Trophoblast cell (in vitro differentiated cells and primary cell): ENCODE measurements at regions not wholly inside any gene's neighbourhood (a gene's known extent, or its start where the extent isn't known, plus 50 kb on each side); places are given as distances from the start of the nearest gene placed in this dataset.

Experiments used
- DNase-seq, 2 donors: peaks; one replicate each; pipeline ENCODE4 v3.0.0-alpha.2; 2016
- H2AFZ ChIP-seq: 2 replicates; pipeline ENCODE4 v1.6.1; 2013; ENCODE audit warnings: low read length, moderate library complexity, mild to moderate bottlenecking; ENCODE audit not compliant: insufficient read depth, poor library complexity
- H2AK5ac ChIP-seq: 2 replicates; pipeline ENCODE4 v1.6.1; 2013; ENCODE audit warnings: mild to moderate bottlenecking, low read length
- H2BK120ac ChIP-seq: 2 replicates; pipeline ENCODE4 v1.6.1; 2013; ENCODE audit warnings: low read length, mild to moderate bottlenecking, moderate library complexity; ENCODE audit not compliant: insufficient read depth, poor library complexity
- H2BK12ac ChIP-seq: 2 replicates; pipeline ENCODE4 v1.6.1; 2013; ENCODE audit warnings: mild to moderate bottlenecking, low read length, moderate library complexity
- H2BK5ac ChIP-seq: 2 replicates; pipeline ENCODE4 v1.6.1; 2013; ENCODE audit warnings: low read length, low read depth, moderate library complexity, mild to moderate bottlenecking; ENCODE audit not compliant: poor library complexity
- H3K14ac ChIP-seq: 2 replicates; pipeline ENCODE4 v1.6.1; 2013; ENCODE audit warnings: mild to moderate bottlenecking, low read length
- H3K18ac ChIP-seq: 2 replicates; pipeline ENCODE4 v1.6.1; 2013; ENCODE audit warnings: mild to moderate bottlenecking, low read length
- H3K23ac ChIP-seq: 2 replicates; pipeline ENCODE4 v1.6.1; 2013; ENCODE audit warnings: low read length
- H3K27ac ChIP-seq: 2 replicates; pipeline ENCODE4 v1.5.1; 2013; ENCODE audit warnings: low read depth, mild to moderate bottlenecking, inconsistent platforms, low read length, moderate library complexity
- H3K27me3 ChIP-seq: 2 replicates; pipeline ENCODE4 v1.6.1; 2013; ENCODE audit warnings: inconsistent platforms, mild to moderate bottlenecking, low read length, moderate library complexity; ENCODE audit not compliant: insufficient read depth
- H3K36me3 ChIP-seq, 2 experiments: 1 replicate in 1 of 2; 2 replicates in 1 of 2; pipeline ENCODE4 v1.6.1; 2013; ENCODE audit warnings: low read length in 2 of 2, mild to moderate bottlenecking in 2 of 2, moderate library complexity in 1 of 2; ENCODE audit not compliant: insufficient read depth in 2 of 2, control insufficient read depth in 1 of 2
- H3K4ac ChIP-seq: 2 replicates; pipeline ENCODE4 v1.6.1; 2013; ENCODE audit warnings: low read depth, mild to moderate bottlenecking, low read length, moderate library complexity
- H3K4me1 ChIP-seq, 2 experiments: 1 replicate in 1 of 2; 2 replicates in 1 of 2; pipeline ENCODE4 v1.6.1; 2013; ENCODE audit warnings: low read length in 2 of 2, mild to moderate bottlenecking in 2 of 2, moderate library complexity in 1 of 2; ENCODE audit not compliant: insufficient read depth in 2 of 2, control insufficient read depth in 1 of 2
- H3K4me2 ChIP-seq: 2 replicates; pipeline ENCODE4 v1.6.1; 2013; ENCODE audit warnings: inconsistent platforms, mild to moderate bottlenecking, low read length, moderate library complexity
- H3K4me3 ChIP-seq: 2 replicates; pipeline ENCODE4 v1.5.1; 2013; ENCODE audit warnings: mild to moderate bottlenecking, low read depth, low read length, inconsistent platforms
- H3K79me1 ChIP-seq: one replicate; pipeline ENCODE4 v1.6.1; 2013; ENCODE audit warnings: low read length
- H3K79me2 ChIP-seq: 2 replicates; pipeline ENCODE4 v1.6.1; 2013; ENCODE audit warnings: low read length, mild to moderate bottlenecking; ENCODE audit not compliant: control insufficient read depth, insufficient read depth, poor library complexity
- H3K9ac ChIP-seq: 2 replicates; pipeline ENCODE4 v1.6.1; 2013; ENCODE audit warnings: mild to moderate bottlenecking, low read length
- H3K9me3 ChIP-seq: 2 replicates; pipeline ENCODE4 v1.6.1; 2013; ENCODE audit warnings: low read depth, mild to moderate bottlenecking, control low read depth, inconsistent platforms, low read length; ENCODE audit not compliant: insufficient read depth
- H4K12ac ChIP-seq: 2 replicates; pipeline ENCODE4 v1.6.1; 2013; ENCODE audit warnings: low read depth, mild to moderate bottlenecking, low read length, moderate library complexity
- H4K8ac ChIP-seq: 2 replicates; pipeline ENCODE4 v1.6.1; 2013; ENCODE audit warnings: low read depth, mild to moderate bottlenecking, low read length, moderate library complexity
- H4K91ac ChIP-seq: one replicate; pipeline ENCODE4 v1.6.1; 2013; ENCODE audit warnings: low read depth, mild to moderate bottlenecking, low read length, moderate library complexity
- WGBS: extraction: QIAGEN DNeasy Blood & Tissue Kit; methylation state at CpG from one replicate; pipeline ENCODE4 v1.1.7; 2013; ENCODE audit warnings: missing lambda C conversion rate; ENCODE audit not compliant: insufficient read length, insufficient coverage; ENCODE audit errors: extremely low coverage; 5-methylcytosine and 5-hydroxymethylcytosine counted together

DNA sequence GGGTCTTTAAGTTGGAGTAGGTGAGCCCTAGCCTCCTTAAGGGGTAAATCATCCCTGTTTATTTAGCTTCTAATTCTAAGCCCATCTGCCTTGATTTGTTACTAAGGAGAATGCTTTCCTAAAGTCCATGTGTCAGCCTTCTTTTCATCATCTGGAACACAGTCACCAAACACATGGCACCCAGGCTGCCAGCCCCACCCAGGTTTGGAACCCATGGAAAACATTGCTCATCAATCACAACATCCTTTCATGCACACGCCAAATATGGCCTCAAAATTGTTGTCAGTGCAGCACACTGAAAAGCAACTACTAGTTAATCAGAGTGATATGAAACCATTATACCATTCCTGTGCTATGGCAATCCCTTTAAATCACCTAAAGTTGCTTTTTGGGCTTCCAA is 386.7 kb upstream of the ESRRG start:
- Histone ChIP-seq H3K4ac (no peak overlapping the region), H2BK12ac (no peak overlapping the region), H3K4me2 (no peak overlapping the region), H3K27ac (no peak overlapping the region), H3K9me3 (no peaks in the 10 kb centered on the region), H3K27me3 (no peaks in the 10 kb centered on the region), H3K14ac (no peak overlapping the region), H2AFZ (no peak overlapping the region), H4K91ac (no peak overlapping the region), H3K79me1 (no peaks in the 10 kb centered on the region), H2AK5ac (no peak overlapping the region), H4K8ac (no peak overlapping the region), H4K12ac (no peak overlapping the region), H3K4me1 (no peaks in the 10 kb centered on the region), H3K79me2 (no peaks in the 10 kb centered on the region), H3K18ac (no peak overlapping the region), H3K23ac (no peak overlapping the region), H3K4me3 (no peak overlapping the region), H3K36me3 (no peaks in the 10 kb centered on the region), H2BK120ac (no peak overlapping the region), H3K9ac (no peak overlapping the region), H2BK5ac (no peak overlapping the region)
- WGBS: no CpG with 5 or more reads among the region's 1 CpG
- no peak for DNase-seq

- H3K14ac ChIP-seq: no peak overlapping the region
- no peak overlapping the region for H3K18ac ChIP-seq
- no peaks in the 10 kb centered on the region for H3K79me1 ChIP-seq
- no peak overlapping the region for H3K4me3 ChIP-seq
- no peaks in the 10 kb centered on the region for H3K4me1 ChIP-seq
- no peak overlapping the region for H4K8ac ChIP-seq
- H4K12ac ChIP-seq: no peak overlapping the region
- no peaks in the 10 kb centered on the region for H3K36me3 ChIP-seq
- H3K27ac ChIP-seq: no peak overlapping the region
- no peak overlapping the region for H4K91ac ChIP-seq
- H2BK12ac ChIP-seq: no peak overlapping the region
- no peak for DNase-seq
- H3K23ac ChIP-seq: no peak overlapping the region
- no peak overlapping the region for H3K4ac ChIP-seq
- no peaks in the 10 kb centered on the region for H3K27me3 ChIP-seq
- H3K9ac ChIP-seq: no peak overlapping the region
- no peak overlapping the region for H3K4me2 ChIP-seq
- H3K9me3 ChIP-seq: no peaks in the 10 kb centered on the region
- H2AK5ac ChIP-seq: no peak overlapping the region
- no peaks in the 10 kb centered on the region for H3K79me2 ChIP-seq
- WGBS: no CpG with 5 or more reads among the region's 8 CpGs
- no peak overlapping the region for H2AFZ ChIP-seq
- H2BK120ac ChIP-seq: no peak overlapping the region
- no peak overlapping the region for H2BK5ac ChIP-seq
These were observed 383.1 kb upstream of the ESRRG start for GRCh38 chr1:217106231-217106901.

- no peaks in the 10 kb centered on the region for H3K79me1 ChIP-seq
- no peak overlapping the region for H3K23ac ChIP-seq
- H2AK5ac ChIP-seq: no peak overlapping the region
- H3K4me1 ChIP-seq: no peaks in the 10 kb centered on the region
- no peak overlapping the region for H4K91ac ChIP-seq
- H3K9me3 ChIP-seq: no peaks in the 10 kb centered on the region
- H2AFZ ChIP-seq: no peak overlapping the region
- H2BK5ac ChIP-seq: no peak overlapping the region
- no peaks in the 10 kb centered on the region for H3K27me3 ChIP-seq
- H3K4me2 ChIP-seq: no peak overlapping the region
- no peak overlapping the region for H3K27ac ChIP-seq
- no peak overlapping the region for H3K4ac ChIP-seq
- no peak overlapping the region for H3K18ac ChIP-seq
- no peak overlapping the region for H3K14ac ChIP-seq
- H2BK120ac ChIP-seq: no peak overlapping the region
- H3K36me3 ChIP-seq: no peaks in the 10 kb centered on the region
- no CpG with 5 or more reads among the region's 5 CpGs for WGBS
- H3K79me2 ChIP-seq: no peaks in the 10 kb centered on the region
- no peak overlapping the region for H4K12ac ChIP-seq
- H3K4me3 ChIP-seq: no peak overlapping the region
- H3K9ac ChIP-seq: no peak overlapping the region
- DNase-seq: no peak
- H2BK12ac ChIP-seq: no peak overlapping the region
- H4K8ac ChIP-seq: no peak overlapping the region
These were observed 382.2 kb upstream of the ESRRG start for GRCh38 chr1:217105437-217105836.

- Histone ChIP-seq H3K36me3 (no peaks in the 10 kb centered on the region), H3K27ac (no peak overlapping the region), H2BK5ac (no peak overlapping the region), H2BK120ac (no peak overlapping the region), H3K27me3 (no peaks in the 10 kb centered on the region), H3K9me3 (no peaks in the 10 kb centered on the region), H3K4me3 (no peak overlapping the region), H3K4me2 (no peak overlapping the region), H3K9ac (no peak overlapping the region), H2AFZ (no peak overlapping the region), H2BK12ac (no peak overlapping the region), H3K14ac (no peak overlapping the region), H3K4me1 (no peaks in the 10 kb centered on the region), H2AK5ac (no peak overlapping the region), H4K12ac (no peak overlapping the region), H3K18ac (no peak overlapping the region), H3K4ac (no peak overlapping the region), H4K91ac (no peak overlapping the region), H3K79me2 (no peaks in the 10 kb centered on the region), H3K79me1 (no peaks in the 10 kb centered on the region), H4K8ac (no peak overlapping the region), H3K23ac (no peak overlapping the region)
- no peak for DNase-seq
These were observed 374.6 kb upstream of the ESRRG start for GRCh38 chr1:217097819-217098218.
